HT1080 (cell line): ENCODE measurements at regions not wholly inside any gene's neighbourhood (a gene's known extent, or its start where the extent isn't known, plus 50 kb on each side); places are given as distances from the start of the nearest gene placed in this dataset.
"Not testable (repeated sequence)": the region's sequence is repeated elsewhere in the genome, so short reads cannot be mapped to it uniquely, and the experiment has no call there.

ENCODE experiments used
- DNase-seq: peaks from one replicate; pipeline ENCODE4 v3.0.0-alpha.2; 2015; ENCODE audit warnings: low read depth

DNA sequence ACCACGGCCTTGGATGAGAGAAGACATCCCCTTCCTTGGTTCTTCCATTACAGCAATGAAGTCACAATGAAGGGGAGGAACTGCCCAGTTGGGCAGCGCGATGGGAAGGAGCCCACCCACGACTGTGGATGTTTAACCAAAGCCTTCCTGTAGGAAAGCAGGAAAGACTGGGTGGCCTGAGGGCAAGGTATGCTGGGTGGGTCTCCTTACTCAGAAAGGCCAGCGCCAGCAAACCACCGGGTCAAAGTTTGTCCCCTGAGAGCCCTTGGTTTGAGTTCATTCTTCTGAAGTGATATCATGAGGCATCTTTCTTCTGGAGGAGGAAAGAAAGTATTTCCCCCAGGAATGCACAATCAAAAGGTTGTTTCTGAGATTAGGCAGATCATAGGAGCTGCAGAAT lies 105.2 kb downstream of the C16orf95 start:
- no peak for DNase-seq

DNA sequence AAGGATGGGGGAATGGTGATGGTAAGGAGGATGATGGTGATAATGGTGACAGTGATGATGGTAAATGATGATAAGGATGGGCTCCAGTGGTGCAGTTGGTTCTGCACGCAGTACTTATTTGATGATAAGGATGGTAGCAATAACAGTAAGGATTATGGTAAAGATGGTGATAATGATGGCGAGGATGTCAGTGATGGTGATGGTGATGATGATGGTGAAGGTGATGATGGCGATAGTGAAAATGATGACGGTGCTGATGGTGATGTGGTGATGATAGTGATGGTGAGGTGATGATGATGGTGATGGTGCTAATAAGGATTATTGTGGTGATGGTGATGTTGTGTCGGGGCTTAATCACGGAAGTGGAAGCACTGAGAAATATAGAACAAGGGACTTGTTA lies 103.7 kb downstream of the C16orf95 start:
- DNase-seq, result no peak

DNA sequence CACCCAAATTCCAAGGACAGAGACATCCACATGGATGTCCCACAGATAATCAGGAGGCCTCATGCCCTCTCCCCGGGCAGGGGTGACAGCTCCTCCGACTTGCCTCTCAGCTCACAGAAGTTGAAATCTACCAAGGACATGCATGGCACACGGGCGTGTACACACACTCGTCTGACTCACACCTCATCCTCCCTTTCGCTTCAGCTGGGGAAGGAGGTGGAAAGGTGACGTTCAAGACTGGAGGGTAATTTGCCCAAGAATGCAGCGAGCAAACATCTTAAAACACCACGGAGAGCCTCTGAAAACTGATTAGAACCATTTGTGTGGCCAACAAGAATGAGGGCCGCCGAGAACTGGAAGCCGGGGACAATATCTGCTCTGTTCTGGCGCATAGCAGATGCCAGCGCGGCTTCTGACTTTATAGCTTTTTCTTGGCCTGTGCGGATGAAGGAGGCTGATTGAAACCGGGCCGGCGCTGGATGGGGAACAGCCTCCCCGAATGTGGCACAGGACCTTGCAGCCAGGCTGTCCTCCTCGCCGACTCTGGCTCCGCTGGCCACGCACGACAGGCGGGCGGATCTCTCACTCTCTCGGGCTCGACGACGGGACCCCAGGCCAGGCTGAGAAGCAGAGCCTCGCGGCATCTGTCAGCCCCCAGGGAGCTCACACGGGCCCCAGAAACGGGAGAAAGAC lies 100.9 kb downstream of the C16orf95 start:
- no peak for DNase-seq

- no peak for DNase-seq
These were observed 100.3 kb downstream of the C16orf95 start for GRCh38 chr16:87216841-87217275.

DNA sequence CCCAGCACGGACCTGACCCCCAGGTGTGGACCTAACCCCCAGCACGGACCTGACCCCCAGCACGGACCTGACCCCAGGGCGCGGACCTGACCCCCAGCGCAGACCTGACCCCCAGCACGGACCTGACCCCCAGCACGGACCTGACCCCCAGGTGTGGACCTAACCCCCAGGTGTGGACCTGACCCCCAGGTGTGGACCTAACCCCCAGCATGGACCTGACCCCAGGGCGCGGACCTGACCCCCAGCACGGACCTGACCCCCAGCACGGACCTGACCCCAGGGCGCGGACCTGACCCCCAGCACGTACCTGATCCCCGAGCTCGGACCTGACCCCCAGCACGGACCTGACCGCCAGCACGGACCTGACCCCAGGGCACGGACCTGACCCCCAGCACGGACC lies 99.4 kb downstream of the C16orf95 start:
- DNase-seq, result not testable (repeated sequence)

GRCh38 chr16:87218281-87219055 lies 98.7 kb downstream of the C16orf95 start:
- DNase-seq, result no peak

GRCh38 chr16:87219287-87219909 lies 97.8 kb downstream of the C16orf95 start:
- DNase-seq, result no peak

DNA sequence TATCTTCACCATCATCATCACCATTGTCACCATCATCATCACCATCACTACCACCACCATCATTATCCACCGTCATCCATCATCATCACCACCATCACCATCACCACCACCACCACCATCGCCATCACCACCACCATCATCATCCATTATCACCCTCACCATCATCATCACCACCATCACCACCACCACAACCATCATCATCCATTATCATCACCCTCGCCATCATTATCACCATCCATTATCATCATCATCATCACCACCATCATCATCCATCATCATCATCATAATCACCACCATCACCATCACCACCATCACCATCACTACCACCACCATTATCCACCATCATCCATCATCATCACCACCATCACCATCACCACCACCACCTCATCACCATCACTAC lies 95.6 kb downstream of the C16orf95 start:
- no peak for DNase-seq

GRCh38 chr16:87222335-87222734 lies 94.9 kb downstream of the C16orf95 start:
- no peak for DNase-seq

DNA sequence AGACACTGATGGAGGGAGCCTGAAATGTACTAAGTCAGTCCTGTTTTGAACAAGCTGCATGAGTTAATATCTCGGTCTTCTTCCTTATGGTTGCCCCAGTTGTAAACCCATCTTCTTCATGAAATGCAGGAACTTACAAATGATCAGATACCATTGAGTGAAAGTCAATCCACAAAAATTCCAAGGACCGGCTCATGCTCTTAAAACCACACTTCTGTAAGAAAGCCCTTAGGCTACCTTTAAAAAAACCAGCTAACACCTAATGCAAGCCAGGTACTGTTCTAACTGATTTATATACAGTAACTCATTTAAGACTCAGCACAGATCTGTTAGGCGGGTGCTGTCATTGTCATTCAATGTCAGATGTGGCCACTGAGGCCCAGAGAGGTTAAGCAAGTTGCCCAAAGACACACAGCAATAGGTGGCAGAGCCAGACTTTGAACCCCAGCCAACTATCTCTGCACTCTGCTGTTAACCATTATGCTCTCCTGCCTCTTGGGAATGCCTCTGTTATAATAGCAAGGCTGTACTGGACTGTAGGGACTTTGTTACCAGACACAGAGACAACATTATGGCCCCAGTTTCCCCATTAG lies 93.4 kb downstream of the C16orf95 start:
- DNase-seq, result no peak

GRCh38 chr16:87226926-87227295 lies 90.3 kb downstream of the C16orf95 start:
- DNase-seq, result no peak

DNA sequence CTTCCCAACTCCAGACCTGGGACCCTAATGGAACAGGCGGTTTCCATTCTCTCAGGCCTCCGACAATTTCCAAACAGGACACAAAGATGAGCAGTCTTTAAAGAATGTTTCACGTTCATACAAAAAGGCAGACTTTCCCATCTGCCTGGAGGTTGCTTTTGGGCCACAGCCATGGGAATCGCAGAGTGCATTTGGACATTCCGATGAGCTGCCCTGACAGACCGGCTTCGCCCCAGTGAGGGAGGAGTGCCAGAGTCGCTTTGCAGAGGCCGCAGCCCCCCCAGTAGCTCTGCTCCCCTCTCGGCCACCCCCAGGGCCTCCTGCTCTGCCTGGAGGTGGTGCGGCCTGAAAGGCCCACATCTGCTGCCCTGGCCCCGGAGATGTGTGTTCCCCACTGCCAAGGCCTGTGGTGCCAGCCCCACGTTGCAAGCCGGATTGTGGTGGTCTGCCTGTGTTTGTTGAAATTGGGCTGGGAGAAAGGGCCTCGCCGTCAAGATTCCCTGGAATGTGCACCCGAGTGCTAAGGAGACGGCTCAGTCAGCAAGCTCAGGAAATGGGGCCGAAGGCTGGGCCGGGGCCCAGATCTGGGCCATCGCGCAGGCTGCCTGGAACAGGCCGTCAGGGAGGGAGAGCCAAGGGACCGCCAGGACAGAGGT lies 89.8 kb downstream of the C16orf95 start:
- DNase-seq, result no peak

DNA sequence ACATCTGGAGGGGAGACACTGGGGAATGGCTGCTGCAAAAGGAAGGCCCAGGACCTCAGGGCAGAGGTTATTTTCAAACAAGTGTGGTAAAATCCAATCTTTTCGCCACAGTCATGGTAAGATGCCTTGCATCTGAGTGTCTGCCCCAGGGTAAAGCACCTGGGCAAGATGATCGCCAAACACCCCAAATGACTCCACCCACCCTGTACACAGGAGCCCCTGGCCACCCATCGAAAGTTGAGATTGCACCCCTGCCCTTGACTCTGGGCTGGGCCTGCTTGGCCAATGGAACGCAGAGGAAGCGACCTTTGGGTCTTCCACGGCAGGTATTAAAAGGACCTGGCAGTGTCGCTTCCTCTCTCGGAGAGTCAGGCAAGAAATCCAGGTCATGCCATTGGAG lies 88.8 kb downstream of the C16orf95 start:
- DNase-seq, result no peak

- DNase-seq, result no peak
These were observed 87.7 kb downstream of the C16orf95 start for GRCh38 chr16:87229230-87230188.

GRCh38 chr16:87230571-87230970 lies 86.6 kb downstream of the C16orf95 start:
- DNase-seq, result no peak

- no peak for DNase-seq
These were observed 85.9 kb downstream of the C16orf95 start for GRCh38 chr16:87231295-87231694.

DNA sequence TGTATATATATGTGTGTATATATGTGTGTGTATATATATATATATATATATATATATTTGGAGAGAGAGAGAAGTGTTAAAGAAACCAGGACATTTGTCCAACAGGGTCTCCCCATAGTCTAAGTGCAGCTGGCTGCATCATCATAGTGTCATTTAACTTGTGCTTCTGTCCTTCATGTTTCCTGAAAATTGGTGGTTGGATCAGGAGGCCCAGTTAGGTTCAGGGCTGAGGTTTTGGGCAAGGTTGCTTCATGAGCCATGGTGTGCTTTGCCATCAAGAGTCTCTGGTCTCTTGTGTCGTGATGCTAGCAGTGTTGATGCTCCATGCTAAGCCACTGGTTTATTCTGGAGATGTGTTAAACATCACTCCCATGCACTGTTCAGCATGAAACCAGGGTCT lies 85.3 kb downstream of the C16orf95 start:
- no peak for DNase-seq

- DNase-seq, result peak; percentile 18
These were observed 83.3 kb downstream of the C16orf95 start for GRCh38 chr16:87233928-87234327.

- DNase-seq, result no peak
These were observed 82.6 kb downstream of the C16orf95 start for GRCh38 chr16:87234601-87235000.

DNA sequence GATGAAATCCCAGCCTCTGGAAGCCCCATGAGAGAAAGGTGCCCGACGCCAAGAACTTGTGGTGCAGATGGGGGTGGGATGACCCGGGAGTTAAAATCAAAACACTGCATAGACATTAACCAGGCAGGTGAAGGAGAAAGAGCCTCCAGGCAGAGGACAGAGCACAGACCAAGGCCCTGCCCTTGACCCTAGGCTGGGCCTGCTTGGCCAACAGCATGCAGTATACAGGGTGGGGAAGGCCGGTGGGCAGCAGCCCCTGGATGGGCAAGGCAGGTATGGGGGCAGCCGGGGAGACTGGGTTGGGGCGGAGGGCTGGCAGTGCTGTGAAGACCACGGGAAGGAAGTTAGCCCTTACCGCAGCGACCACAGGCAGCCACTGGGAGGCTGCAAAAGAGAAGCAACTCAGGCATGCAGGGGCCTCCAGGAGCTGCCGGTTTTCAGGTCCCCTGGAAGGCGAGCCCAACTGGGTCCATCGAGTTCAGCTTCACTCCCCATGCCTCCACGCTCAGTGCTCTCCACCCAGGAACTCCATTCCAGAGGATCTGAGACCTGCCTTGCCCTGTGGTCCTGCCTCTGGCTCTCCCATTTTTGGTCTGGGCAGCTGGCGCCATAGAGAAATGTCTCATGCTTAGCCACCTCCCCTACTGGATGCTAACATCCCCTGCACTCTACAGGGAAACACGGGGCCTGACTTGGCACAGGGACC lies 81.2 kb downstream of the C16orf95 start:
- DNase-seq, result no peak
